PC-3 (cell line): ENCODE measurements at regions not wholly inside any gene's neighbourhood (a gene's known extent, or its start where the extent isn't known, plus 50 kb on each side); places are given as distances from the start of the nearest gene placed in this dataset.

ENCODE experiments used
- ATAC-seq: fragments of 200-7000 bp; cut with Tn5 transposase; 2 replicates; pipeline ENCODE4 v1.9.1; 2020; ENCODE audit warnings: mild to moderate bottlenecking, moderate library complexity
- BruUV-seq: library from RNA; stranded (reverse); fragments of 400-500 nt; replicated peaks from 2 replicates; lab custom pipeline; 2021; lab: Mats Ljungman, UMichigan
- CTCF ChIA-PET: fragments of 300-600 bp; sonication (Branson Sonifier 250); formaldehyde crosslinking; loops from one replicate; lab custom pipeline; 2022; ENCODE audit warnings: antibody characterized with exemption; lab: Charles Lee
- POLR2A ChIA-PET: fragments of 300-600 bp; sonication (Branson Sonifier 250); formaldehyde crosslinking; loops from one replicate; lab custom pipeline; 2022; ENCODE audit warnings: antibody characterized with exemption; ENCODE audit not compliant: unreplicated experiment; lab: Charles Lee
- DNase-seq: peaks from one replicate; pipeline ENCODE4 v3.0.0-alpha.2; 2015
- H2AFZ ChIP-seq: fragments of 300-600 bp; sonication (generic); 2 replicates; pipeline ENCODE4 v1.6.0; 2016; ENCODE audit warnings: antibody characterized with exemption, low read length
- H3F3A ChIP-seq: fragments of 300-600 bp; sonication (generic); one replicate; pipeline ENCODE4 v1.6.0; 2017; ENCODE audit warnings: antibody characterized with exemption, low read length, control low read depth, mild to moderate bottlenecking; ENCODE audit not compliant: unreplicated experiment
- H3K27ac ChIP-seq: fragments of 300-600 bp; sonication (generic); 2 replicates; pipeline ENCODE4 v1.5.1; 2016; ENCODE audit warnings: mild to moderate bottlenecking, low read length
- H3K27me3 ChIP-seq: fragments of 300-600 bp; sonication (generic); 2 replicates; pipeline ENCODE4 v1.6.1; 2016; ENCODE audit warnings: low read length, mixed read lengths
- H3K36me3 ChIP-seq: fragments of 300-600 bp; sonication (generic); 2 replicates; pipeline ENCODE4 v1.6.1; 2016; ENCODE audit warnings: low read depth, mixed run types, low read length, mixed read lengths
- H3K4me1 ChIP-seq: fragments of 300-600 bp; sonication (generic); 2 replicates; pipeline ENCODE4 v1.5.1; 2016; ENCODE audit warnings: low read length; ENCODE audit not compliant: insufficient read depth
- H3K4me2 ChIP-seq: fragments of 300-600 bp; sonication (generic); 2 replicates; pipeline ENCODE4 v1.6.0; 2016; ENCODE audit warnings: low read length
- H3K4me3 ChIP-seq: fragments of 300-600 bp; sonication (generic); 2 replicates; pipeline ENCODE4 v1.5.1; 2016; ENCODE audit warnings: mild to moderate bottlenecking, low read length, mixed read lengths
- H3K79me2 ChIP-seq: fragments of 300-600 bp; sonication (generic); 2 replicates; pipeline ENCODE4 v1.6.1; 2017; ENCODE audit warnings: low read length, mixed read lengths
- H3K9ac ChIP-seq: fragments of 300-600 bp; sonication (generic); 2 replicates; pipeline ENCODE4 v1.6.0; 2016; ENCODE audit warnings: mild to moderate bottlenecking, low read length
- H3K9me2 ChIP-seq: fragments of 300-600 bp; sonication (generic); replicated peaks from 2 replicates; pipeline ENCODE4 v1.6.1; 2016; ENCODE audit warnings: mixed run types, low read length, mixed read lengths
- H3K9me3 ChIP-seq: fragments of 300-600 bp; sonication (generic); 2 replicates; pipeline ENCODE4 v1.6.1; 2016; ENCODE audit warnings: low read length, mixed read lengths
- H4K20me1 ChIP-seq: fragments of 300-600 bp; sonication (generic); 2 replicates; pipeline ENCODE4 v1.6.1; 2016; ENCODE audit warnings: low read length, mixed read lengths
- EZH2 ChIP-seq: fragments of 300-600 bp; sonication (generic); IDR thresholded peaks from one replicate; pipeline ENCODE4 v1.6.1; 2017; ENCODE audit warnings: antibody characterized with exemption, mild to moderate bottlenecking, low read length; ENCODE audit not compliant: unreplicated experiment
- EZH2phosphoT487 ChIP-seq: fragments of 300-600 bp; sonication (generic); IDR thresholded peaks from 2 replicates; pipeline ENCODE4 v1.6.1; 2018; ENCODE audit warnings: mild to moderate bottlenecking, antibody characterized with exemption, low read length, borderline replicate concordance
- intact Hi-C: fragments of 100-400 bp; cut with micrococcal nuclease; formaldehyde crosslinking; loops from 2 replicates; pipeline ENCODE4 v1.9.0; 2023
- TF ChIP-seq, protein P1 (sequence below): fragments of 300-600 bp; sonication (generic); conservative IDR thresholded peaks from 2 replicates; pipeline ENCODE4 v1.5.1; 2017; ENCODE audit warnings: antibody characterized with exemption, low read depth, mild to moderate bottlenecking, low read length

DNA sequence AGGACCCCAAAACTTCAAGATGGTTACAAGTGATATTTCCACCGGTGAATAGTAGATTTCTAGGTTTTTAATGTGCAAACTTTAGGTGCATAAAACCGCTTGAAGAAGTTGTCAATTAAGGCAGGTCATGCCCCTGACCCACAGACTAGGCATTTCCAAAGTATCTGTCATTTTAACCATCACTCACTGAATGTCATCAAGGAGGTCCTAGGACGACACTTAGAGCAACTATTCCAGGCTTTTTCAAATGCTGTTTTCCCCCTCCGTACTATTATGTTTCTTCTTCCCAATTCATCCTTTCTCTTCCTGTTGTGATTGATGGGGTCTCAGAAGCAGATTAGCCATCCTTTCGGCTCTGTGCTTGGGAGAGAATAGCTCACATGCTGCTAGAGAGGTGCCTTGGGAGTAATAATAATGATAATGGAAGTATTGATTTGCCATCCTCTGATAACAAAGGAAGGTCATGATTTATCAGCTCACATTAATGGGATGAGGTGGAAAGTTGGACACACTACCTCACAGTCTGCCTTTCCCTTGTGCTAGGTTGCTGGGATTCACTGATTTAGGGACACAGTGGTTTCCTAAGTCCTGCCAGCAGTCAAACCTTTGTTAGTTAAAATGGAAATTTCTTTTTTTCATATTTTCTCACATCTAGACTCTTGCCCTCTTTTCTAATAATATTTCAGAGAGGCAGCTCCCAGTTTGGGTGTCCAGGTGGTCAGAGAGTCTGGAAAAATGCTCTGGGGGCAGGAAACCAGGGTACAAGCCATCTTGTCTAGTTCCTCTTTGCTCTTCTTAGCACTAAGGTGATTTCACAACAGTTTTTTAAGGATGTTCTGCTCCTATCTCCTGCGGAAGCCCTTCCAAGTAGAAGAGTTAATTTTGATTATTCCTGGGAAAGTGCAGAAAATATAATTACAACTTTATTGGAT is 67.0 kb downstream of the PTTG1 start:
- BruUV-seq = no TSS peak
- no peaks in the 10 kb centered on the region for H3K4me1 ChIP-seq
- no peaks in the 10 kb centered on the region for H3K27me3 ChIP-seq
- no peak overlapping the region for H3K4me2 ChIP-seq
- H3K36me3 ChIP-seq = no peaks in the 10 kb centered on the region
- POLR2A ChIA-PET = no interaction called here
- H4K20me1 ChIP-seq = no peaks in the 10 kb centered on the region
- no peaks in the 10 kb centered on the region for H3F3A ChIP-seq
- intact Hi-C loops = no loop called here
- no peaks in the 10 kb centered on the region for H3K9me2 ChIP-seq
- no peak overlapping the region for H3K4me3 ChIP-seq
- no peak overlapping the region for H3K9ac ChIP-seq
- H2AFZ ChIP-seq = no peak overlapping the region
- no peak overlapping the region for H3K27ac ChIP-seq
- no peaks in the 10 kb centered on the region for H3K79me2 ChIP-seq
- CTCF ChIA-PET = no interaction called here
- no peak for DNase-seq
- H3K9me3 ChIP-seq = no peaks in the 10 kb centered on the region
- ATAC-seq = no peak
- TF ChIP-seq, protein P1, sequence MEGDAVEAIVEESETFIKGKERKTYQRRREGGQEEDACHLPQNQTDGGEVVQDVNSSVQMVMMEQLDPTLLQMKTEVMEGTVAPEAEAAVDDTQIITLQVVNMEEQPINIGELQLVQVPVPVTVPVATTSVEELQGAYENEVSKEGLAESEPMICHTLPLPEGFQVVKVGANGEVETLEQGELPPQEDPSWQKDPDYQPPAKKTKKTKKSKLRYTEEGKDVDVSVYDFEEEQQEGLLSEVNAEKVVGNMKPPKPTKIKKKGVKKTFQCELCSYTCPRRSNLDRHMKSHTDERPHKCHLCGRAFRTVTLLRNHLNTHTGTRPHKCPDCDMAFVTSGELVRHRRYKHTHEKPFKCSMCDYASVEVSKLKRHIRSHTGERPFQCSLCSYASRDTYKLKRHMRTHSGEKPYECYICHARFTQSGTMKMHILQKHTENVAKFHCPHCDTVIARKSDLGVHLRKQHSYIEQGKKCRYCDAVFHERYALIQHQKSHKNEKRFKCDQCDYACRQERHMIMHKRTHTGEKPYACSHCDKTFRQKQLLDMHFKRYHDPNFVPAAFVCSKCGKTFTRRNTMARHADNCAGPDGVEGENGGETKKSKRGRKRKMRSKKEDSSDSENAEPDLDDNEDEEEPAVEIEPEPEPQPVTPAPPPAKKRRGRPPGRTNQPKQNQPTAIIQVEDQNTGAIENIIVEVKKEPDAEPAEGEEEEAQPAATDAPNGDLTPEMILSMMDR = no peak
- TF ChIP-seq EZH2phosphoT487 (no peak), EZH2 (no peak)

DNA sequence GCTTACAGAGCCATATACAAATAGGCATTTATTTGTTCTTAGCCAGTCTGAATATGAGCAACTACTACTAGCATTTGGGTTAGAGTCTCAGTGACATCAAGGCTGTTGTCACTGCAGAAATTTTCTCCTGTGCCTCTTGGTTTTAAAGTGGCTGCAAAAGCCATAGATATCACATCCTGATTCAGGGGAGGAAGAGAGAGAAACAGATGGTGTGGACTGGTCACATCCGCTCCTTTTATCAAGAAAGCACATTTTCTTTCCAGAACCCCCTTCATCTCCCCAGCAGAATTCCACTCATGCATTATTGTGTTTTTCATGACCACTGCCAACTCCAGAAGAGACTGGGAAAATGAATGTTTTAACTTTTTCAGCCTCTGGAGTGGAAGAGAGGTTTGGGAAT is 69.8 kb downstream of the PTTG1 start:
- DNase-seq = no peak
- Histone ChIP-seq H3K36me3 (no peaks in the 10 kb centered on the region), H3K9ac (no peak overlapping the region), H3K4me3 (no peak overlapping the region), H3K27me3 (no peaks in the 10 kb centered on the region), H3K4me2 (no peak overlapping the region), H3K9me2 (no peaks in the 10 kb centered on the region), H2AFZ (no peak overlapping the region), H3K79me2 (no peaks in the 10 kb centered on the region), H3F3A (no peaks in the 10 kb centered on the region), H3K4me1 (no peaks in the 10 kb centered on the region), H3K27ac (no peak overlapping the region), H4K20me1 (no peaks in the 10 kb centered on the region), H3K9me3 (no peaks in the 10 kb centered on the region)
- ChIA-PET CTCF (no interaction called here), POLR2A (no interaction called here)
- no peak for ATAC-seq
- TF ChIP-seq EZH2phosphoT487 = no peak
- intact Hi-C loops = no loop called here
- no TSS peak for BruUV-seq

DNA sequence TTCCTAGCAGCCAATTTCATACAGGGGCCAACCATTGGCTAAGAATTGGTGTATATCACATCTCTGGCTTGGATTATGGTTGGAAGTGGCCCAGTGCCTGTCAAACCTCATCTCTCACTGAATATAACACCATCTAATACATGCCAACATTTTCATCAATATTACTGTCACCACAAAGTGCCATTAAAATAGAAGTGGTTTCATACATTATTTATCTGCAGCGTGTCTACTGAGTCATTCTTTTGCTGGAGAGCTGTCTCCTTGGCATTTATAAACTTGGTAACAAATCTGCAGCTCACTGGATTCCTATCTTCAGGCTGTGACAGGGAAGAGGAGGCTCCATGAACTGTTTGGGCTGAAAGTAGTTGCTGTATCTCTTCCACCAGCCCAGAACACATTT is 70.9 kb downstream of the PTTG1 start:
- intact Hi-C loops = no loop called here
- Histone ChIP-seq H3K79me2 (no peaks in the 10 kb centered on the region), H3K4me3 (no peak overlapping the region), H2AFZ (no peak overlapping the region), H3K4me2 (no peak overlapping the region), H3K9ac (no peak overlapping the region), H3K9me2 (no peaks in the 10 kb centered on the region), H3F3A (no peaks in the 10 kb centered on the region), H3K36me3 (no peaks in the 10 kb centered on the region), H4K20me1 (no peaks in the 10 kb centered on the region), H3K9me3 (no peaks in the 10 kb centered on the region), H3K4me1 (no peaks in the 10 kb centered on the region; the same call in 1 of the 2 replicates), H3K27ac (no peak overlapping the region), H3K27me3 (no peaks in the 10 kb centered on the region)
- DNase-seq = peak; percentile 24
- POLR2A ChIA-PET = no interaction called here
- no TSS peak for BruUV-seq
- no peak for TF ChIP-seq EZH2
- ATAC-seq = peak; percentile 31
- CTCF ChIA-PET = no interaction called here
